Medulla oblongata (tissue), 1 donor: ENCODE measurements at regions not wholly inside any gene's neighbourhood (a gene's known extent, or its start where the extent isn't known, plus 50 kb on each side); places are given as distances from the start of the nearest gene placed in this dataset.

Experiments
- DNase-seq: peaks from one replicate; pipeline ENCODE4 v3.0.0-alpha.2; 2015; ENCODE audit errors: extremely low spot score

DNA sequence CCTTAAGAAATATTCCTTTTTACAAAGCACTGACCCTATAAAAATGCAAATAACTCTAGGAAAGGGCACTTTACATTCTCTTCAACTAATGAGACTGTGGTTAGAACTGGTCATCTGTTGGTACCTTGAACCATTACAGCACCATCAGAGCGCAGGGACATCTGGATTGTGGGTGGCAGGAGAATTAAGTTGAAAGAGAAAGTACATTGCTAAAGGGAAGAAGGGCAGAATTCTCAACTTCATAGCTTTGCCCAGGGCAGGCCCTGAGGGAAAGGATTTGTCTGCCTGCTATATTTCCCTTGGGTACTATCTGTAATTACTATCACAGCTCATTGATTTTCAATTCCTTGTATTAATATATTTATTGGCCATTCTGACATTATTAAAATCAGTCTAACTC is 196.8 kb downstream of the KLF12 start:
- DNase-seq: no peak

DNA sequence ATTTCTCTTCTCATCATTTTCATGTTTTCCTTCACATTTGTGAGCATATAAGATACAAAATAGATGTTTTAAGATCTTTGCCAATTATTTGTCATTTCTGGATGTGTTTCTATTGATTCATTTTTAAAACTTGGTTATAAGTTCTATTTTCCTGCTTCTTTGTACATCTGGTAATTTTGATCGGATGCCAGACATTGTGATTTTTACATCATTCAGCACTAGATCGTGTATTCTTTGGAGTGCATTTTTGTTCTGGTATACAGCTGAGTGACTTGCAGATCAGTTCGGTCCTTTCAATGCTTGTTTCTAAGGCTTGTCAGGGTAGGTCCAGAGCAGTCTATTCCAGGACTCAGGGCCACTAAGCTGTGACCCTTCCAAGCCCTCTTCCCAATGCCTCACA is 198.2 kb downstream of the KLF12 start:
- no peak for DNase-seq

DNA sequence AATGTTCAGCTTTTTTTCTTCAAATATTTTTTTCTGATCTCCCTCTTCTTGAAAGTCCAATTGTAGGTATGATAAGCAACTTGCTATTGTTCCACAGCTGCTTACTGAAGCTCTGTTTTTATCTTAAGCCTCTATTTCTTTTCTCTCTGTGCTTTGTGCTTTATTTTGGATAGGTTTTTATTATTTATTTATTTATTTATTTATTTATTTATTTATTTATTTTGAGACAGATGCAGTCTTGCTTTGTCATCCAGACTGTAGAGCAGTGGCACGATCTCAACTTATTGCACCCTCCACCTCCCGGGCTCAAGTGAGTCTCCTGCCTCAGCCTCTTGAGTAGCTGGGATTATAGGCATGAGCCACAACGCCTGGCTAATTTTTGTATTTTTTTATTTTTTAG is 199.4 kb downstream of the KLF12 start:
- no peak for DNase-seq

DNA sequence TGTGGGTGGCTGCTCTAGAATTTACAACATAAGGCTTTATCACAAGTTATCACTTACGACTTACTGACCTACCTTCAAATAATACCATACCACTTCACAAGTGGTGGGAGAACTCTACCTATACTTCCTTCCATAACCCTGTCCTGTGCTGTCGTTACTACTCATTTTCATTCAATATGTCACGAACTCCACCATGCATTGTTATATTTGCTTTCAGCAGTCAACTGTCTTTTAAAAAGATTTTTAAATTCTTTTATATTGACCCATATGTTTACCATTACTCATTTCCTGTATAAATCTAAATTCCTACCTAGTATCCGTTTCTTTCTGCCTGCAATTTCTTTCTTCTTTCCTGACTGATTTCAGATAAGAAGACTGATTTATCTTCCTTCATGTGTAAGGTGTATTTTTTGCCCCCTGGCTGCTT is 200.0 kb downstream of the KLF12 start:
- DNase-seq: no peak

DNA sequence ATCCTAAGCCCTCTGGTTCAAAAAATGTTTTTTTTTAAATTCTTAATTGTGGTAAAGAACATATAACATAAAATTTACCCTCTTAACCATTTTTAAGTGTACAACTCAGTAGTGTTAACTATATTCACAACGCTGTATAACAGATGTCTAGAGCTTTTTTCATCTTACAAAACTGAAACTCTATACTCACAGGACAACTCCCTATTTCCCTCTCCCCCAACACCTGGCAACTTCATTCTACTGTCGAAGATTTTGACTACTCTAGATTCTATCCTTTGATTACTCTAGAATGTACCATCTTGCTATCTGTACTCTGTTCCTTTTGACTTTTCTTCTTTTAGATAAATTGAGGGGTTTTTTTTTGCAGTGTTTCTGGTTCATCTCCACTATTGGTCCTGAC is 200.4 kb downstream of the KLF12 start:
- no peak for DNase-seq

DNA sequence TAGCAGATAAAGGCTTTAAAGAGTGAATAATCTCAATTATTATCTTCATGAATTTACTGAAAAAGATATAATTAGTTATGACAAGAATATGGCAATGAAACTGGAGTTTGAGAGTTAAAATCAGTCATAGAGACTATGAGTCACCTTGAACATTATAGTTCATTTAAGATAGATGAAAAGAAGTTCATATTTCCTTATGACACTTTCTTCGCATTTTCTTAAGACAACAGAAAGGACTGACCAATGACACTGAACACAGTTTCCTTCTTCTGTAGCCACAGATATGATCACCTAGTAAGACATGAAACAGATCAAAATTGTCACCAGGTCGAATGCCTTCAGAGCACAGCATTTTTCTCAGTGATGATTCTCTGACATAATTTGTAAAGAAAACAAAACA is 202.1 kb downstream of the KLF12 start:
- no peak for DNase-seq

DNA sequence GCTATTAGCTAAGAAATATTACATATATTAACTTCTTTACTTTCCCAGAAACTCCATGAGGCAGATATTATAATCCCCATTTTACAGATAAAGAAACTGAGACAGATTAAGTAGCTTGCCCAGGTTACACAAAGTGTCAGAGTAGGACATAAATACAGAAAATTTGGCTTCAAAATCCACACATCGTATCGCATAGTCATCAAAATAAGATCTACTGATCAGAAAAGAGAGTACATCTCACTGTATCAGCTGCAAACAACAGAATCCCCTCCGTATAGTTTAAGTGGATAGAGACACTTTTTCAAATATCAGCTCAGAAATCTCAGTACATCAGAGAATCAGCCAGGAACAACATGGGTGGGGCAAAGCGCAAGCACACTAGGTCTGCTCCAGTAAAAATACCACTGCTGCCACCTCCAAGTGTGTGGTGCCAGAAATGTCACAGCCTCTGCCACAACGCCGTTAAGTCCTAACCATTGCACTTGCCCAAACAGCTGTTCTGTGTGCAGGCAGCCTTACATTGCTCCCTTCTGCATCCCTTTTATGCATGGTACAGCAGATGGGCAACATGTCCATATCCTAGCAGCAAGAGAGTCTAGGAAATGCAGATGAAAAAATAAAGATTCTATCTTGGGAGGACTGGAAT is 204.8 kb downstream of the KLF12 start:
- no peak for DNase-seq

DNA sequence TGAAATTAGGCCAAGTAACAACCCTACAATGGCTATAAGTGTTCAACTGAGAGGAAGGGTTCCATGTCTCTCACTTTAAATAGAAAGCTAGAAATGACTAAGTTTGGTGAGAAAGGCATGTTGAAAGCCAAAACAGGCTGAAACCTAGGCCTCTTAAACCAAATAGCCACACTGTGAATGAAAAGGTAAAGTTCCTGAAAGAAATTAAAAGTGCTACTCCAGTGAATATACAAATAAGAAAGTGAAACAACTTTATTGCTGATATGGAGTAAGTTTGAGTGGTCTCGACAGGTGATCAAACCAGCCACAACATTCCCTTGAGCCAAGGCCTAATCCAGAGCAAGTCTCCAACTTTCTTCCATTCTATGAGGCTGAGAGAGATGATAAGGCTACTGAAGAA is 209.6 kb downstream of the KLF12 start:
- DNase-seq: no peak

DNA sequence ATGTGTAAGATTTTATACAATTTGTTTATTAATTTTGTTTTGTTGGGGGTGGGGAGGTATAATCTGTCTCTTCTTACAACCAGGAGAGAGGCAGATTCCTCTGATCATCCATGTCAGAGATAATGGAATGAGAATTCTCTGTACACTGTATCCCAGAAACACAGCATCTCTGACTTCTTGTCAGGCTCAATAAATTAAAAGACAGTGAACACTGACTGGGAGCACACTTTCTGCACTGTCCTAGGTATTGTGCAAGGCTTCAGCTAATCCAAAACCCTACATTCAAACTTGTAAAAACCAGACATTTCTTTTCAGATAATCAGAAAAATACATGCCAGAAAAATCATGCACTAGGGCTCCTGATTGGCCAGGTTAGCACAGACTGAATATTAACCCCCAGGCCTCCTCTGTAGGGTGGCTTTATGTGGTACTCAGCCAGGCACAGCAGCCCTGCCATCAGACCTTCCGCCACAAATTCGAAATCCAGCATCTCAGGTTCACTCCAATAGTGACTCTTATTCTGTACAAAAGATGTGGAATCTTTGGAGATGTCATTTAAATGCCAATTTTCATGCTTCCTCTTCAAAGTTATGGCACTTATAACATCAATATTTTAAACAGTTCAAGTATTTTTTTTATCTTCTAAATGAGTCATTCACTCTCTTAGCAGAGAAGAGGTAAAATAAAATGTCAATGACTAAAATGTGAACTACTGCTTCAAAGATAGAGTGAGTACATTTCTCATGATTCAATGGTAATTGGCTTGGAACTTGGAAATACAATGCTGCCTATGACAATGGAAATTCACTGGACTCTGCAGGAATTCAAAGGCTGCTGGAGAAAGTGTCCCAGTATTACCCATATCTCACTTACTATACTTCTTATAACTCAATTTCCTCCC is 211.5 kb downstream of the KLF12 start:
- DNase-seq: no peak

DNA sequence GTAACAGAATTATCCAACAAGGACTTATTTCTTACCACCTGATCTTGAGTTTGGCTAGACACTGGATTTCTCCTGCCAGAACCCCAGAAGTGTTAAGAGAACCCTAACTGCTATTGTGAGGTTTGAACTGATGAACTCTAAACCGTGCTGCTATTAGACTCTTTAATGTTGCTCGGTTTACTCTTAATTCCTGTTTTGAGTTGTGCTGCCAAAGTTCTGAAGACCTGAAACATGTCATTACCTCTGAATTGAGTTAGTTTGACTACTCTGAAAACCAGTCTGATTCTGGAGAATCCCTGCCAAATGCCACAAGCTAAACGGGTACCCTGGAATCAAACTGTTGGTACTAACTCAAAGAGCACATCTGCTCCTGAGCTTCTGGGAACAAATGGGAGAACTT is 215.5 kb downstream of the KLF12 start:
- no peak for DNase-seq

DNA sequence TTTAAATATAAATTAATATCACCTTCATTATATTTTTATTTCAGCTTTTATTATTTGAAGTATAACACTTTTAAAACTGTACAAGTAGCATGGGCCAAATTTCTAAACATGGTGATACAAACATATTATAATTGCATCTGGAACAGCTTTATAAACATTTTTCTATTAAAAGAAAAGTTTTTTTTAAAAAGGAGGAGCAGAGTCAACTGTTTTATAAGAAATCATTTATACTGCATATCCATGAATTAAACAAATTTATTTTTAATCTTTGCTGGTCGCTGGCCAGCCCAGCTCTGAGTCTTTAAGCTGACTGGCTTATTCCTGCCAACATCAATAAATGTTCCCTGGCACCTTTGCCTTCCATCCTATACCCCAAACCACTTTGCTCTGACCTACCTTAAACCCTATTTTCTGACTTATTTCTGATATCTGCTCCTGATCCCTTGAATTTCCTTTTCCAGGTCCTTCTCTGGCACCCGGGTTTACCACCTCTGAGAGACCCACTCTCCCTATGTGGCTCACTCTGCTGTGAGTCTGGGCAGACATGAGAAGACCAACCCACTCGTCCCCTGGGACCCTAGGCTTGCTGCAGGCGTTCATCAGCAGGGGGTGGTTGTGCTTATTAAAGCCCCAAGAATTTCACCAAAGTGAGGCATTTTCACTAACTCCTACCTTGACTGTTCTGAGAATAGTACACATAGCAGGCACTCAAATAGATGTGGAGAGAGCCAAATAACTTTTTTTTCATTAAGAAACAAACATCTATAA is 220.3 kb downstream of the KLF12 start:
- DNase-seq: no peak

DNA sequence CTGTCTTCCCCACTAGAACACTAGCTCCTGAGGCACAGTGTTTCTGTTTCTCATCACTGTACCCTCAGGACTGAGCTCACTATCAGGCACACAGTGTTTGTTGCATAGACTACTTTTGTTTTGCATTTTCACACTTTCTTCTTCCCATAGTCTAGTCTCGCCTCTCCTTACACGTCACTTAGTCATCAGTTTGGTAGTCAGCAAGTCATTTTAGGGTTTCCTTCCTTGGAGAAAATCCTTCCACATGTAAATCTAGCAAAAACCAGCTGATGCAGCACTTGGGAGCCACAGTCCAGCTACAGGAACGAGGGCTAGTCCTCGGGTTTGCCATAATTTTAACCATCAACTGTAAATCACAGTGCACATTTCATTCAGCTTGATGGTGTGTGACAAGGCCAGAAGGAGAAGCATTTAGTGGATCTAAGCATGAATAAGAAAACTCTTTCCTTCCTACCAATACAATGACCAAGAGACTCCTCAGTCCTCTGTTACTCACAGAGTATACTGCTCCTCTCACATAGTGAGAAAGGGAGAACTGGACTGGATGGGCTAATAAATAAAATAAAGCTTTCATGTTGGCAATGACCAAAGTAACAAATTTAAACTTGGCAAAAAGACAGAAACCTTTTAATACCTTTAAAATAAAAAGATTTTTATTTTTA is 221.0 kb downstream of the KLF12 start:
- no peak for DNase-seq

DNA sequence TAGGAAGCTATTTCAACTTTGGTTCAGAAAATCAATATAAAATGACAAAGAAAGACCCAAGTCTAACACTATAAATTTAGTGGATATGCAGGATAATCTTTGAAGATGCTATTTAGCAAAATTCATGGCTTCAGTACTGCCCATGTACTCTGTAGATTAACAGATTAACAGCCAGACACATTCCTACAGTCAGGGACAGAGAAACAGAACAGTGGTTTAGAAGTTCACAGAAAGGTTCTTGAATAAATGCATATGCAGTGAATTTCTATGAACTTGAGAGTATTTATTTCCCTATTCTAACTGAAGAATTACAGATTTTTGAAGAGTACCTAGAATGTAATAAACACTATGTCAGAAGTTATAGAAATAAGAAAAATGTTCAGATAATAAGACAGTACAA is 222.8 kb downstream of the KLF12 start:
- no peak for DNase-seq

DNA sequence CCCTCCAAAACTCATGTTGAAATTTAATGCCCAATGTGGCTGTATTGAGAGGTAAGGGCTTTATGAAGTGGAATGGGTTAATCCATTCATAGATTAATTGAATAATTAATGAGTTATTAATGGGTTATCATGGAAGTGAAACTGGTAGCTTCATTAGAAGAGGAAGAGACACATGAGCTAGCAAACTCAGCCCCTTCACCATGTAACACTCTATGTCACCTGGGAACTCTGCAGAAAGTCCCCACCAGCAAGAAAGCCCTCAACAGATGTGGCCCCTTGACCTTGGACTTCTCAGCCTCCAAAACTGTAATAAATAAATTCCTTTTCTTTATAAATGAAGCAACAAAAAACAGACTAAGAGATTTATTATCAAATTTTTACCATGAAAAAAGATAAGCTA is 223.5 kb downstream of the KLF12 start:
- DNase-seq: no peak

DNA sequence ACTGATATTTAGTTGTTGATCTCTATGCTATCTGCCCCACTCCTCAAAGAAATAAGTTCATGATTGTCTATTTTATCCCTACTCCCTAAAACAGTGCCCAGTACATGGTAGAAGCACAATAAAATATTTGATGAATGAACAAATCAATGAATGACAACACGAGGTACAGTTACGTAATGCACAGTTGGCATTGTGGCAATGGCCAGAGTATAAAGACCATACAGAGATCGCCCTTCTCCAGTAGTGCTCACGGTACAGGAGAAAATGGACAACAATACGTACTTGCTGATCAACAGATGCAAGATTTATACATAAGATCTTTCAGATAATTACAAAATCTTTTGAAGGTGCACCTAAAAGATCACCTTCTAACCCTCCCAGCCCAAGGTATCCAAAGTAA is 225.4 kb downstream of the KLF12 start:
- DNase-seq: no peak

DNA sequence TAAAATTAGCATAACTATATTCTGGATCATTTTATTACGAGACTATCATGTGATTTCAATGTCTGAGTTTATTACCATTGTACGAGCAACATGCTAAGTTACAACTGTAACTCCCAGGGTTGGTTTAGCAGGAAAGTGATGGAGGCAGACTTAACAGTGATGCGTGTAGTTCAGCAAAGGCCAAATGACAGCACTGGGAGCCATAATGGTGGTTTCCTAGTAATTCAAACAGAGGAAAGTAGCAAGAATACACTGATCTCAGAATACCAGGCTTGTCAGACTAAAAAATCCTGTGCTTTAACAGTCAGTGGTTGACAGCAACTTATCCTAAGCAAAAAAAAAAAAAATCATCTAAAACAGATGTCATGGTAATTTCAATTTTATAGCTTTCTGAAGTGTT is 229.6 kb downstream of the KLF12 start:
- DNase-seq: no peak

DNA sequence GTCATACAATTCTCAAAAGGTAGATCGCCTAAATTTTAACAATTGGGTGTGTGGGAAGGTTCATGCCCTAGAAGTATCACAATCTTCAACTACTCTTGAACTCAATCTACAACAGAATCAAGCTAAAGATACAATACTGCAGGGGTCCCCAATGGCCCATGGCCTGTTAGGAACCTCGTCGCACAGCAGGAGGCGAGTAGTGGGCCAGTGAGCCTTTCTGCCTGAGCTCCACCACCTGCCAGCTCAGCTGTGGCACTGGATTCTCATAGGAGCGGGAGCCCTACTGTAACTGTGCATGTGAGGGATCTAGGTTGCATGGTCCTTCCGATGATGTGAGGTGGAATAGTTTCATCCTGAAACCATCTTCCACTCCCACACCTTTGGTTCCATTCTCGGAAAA is 230.6 kb downstream of the KLF12 start:
- no peak for DNase-seq

DNA sequence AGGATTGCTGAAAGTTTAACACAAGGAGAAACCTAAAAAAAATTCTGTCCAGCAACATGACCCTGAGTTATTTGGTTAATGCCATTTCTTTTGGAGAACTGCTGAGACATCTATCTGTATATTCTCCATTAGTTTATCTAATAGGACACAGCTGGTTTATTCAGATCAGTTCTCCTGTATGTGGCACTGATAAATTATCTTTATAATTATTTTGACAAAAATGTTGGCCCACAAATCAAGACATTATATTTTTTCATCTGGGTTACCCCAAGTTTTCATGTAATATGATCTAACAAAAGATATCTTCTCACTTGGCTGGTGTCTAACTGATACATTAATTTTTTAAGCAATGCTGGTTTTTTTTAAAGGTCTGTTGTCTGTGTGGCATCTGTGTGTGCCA is 231.4 kb downstream of the KLF12 start:
- DNase-seq: no peak

DNA sequence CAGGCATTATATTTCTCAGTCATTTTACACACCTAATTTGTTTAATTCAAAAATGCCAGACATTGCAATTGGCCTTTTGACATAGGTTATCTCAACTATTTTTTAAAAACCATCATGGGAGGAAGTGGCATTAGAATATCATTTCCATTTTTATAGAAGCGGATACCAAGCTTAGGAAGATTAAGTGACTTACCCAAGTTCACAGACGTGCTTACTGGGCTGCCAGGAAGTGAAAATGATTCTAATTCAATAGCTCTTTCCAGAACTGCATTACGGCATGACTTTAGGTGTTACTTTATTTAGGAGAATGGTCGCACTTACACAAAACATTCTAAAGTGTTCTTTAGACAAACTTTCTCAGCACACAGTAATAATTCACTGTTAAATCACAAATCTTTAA is 231.9 kb downstream of the KLF12 start:
- DNase-seq: no peak

DNA sequence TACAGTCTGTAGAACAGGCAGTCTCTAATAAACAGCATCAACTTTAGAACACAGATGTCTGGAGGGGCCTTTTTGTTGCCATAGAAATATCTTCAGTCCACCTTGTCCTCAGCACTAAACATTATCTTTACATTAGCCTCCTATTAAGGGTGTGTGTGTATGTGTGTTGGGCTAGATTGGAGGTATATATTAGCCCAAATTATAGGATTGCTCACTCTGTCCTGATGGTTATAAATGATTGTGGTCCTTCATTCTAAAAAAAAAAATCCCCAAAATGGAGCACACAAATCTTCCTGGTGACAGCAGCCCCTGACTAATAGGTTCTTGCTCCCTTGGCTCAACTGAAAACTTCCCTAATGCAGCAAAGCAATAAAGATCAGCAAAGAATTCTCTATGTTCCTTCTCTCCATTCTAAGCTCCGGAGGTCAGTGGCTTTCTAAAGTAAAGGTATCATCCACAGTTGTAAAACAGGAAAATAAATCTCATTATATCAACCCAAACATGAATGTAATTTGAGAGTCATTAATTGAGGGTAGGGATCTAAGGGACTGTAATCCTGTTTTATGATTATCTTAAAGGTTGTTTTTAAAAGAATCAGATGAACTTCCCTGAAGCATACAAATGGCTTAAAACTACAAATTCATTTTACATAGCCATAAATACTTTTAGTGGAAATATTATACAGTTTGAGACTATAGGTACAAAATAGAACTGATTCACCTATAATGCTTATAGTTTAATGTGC is 232.7 kb downstream of the KLF12 start:
- DNase-seq: no peak

DNA sequence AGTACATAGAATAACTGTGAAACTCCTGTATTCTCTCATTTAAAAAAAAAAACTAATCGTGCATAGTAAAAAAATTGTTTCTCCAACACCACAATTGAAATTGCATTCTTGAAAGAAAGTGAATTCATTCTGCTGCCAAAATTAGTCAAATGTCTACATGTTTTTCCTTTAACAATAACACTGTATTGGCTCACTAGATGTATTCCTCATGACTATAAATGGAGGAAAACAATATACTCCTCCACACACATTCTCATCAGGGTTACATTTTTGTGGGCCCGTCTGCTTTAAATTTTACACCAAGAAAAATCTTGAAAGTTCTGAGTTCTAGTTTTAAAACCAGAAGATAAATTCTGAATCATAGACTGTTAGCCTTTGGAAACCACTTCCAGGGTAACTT is 233.6 kb downstream of the KLF12 start:
- DNase-seq: no peak
